A673 (cell line): ENCODE measurements at regions not wholly inside any gene's neighbourhood (a gene's known extent, or its start where the extent isn't known, plus 50 kb on each side); places are given as distances from the start of the nearest gene placed in this dataset.

Source experiments
- EZH2 ChIP-seq: fragments of 200-600 bp; sonication (generic); IDR thresholded peaks from 2 replicates; pipeline ENCODE4 v1.6.1; 2017; ENCODE audit warnings: borderline replicate concordance, low read depth, mild to moderate bottlenecking, mixed read lengths, antibody characterized with exemption, low read length; ENCODE audit not compliant: poor library complexity, severe bottlenecking
- TF ChIP-seq, protein P1 (sequence below): fragments of 300-800, 200-600 bp; sonication (generic); conservative IDR thresholded peaks from 2 replicates; pipeline ENCODE4 v1.5.1; 2017; ENCODE audit warnings: low read depth, mild to moderate bottlenecking, antibody characterized with exemption, low read length, moderate library complexity, mixed read lengths

DNA sequence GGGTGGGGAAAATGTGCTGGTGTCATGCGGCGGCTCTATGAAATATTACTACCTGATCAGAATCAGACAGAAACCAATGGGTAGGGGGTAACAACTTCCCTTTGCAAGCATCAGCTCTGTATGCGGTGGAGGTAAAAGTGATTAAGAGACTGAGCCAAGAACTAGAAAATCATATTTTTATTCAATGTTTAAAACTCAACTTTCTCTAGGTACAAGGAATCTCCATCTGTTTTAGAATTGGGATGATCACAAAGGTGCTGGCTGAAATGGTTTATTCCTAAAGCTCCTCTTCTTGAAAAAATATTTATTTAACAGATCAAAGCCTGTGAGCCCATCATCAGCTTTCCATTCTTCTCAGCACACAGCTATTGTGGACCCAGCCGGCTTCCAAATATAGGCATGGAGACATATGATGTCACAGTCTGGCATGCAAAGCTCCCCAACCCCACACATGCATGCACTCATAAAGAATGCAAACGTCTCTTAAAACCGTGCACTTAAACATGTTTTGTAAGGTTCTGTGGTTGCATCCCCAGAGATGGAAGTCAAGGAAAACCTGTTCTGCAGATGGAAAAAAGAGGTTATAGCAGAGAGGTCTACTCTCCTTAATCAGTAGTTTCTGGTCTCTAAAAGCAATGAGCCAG is 126.0 kb downstream of the SKIDA1 start:
- TF ChIP-seq, protein P1, sequence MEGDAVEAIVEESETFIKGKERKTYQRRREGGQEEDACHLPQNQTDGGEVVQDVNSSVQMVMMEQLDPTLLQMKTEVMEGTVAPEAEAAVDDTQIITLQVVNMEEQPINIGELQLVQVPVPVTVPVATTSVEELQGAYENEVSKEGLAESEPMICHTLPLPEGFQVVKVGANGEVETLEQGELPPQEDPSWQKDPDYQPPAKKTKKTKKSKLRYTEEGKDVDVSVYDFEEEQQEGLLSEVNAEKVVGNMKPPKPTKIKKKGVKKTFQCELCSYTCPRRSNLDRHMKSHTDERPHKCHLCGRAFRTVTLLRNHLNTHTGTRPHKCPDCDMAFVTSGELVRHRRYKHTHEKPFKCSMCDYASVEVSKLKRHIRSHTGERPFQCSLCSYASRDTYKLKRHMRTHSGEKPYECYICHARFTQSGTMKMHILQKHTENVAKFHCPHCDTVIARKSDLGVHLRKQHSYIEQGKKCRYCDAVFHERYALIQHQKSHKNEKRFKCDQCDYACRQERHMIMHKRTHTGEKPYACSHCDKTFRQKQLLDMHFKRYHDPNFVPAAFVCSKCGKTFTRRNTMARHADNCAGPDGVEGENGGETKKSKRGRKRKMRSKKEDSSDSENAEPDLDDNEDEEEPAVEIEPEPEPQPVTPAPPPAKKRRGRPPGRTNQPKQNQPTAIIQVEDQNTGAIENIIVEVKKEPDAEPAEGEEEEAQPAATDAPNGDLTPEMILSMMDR: no peak
- TF ChIP-seq EZH2: no peak
